Fibroblast of peridontal ligament (primary cell): ENCODE measurements at regions not wholly inside any gene's neighbourhood (a gene's known extent, or its start where the extent isn't known, plus 50 kb on each side); places are given as distances from the start of the nearest gene placed in this dataset.
"Not testable (repeated sequence)": the region's sequence is repeated elsewhere in the genome, so short reads cannot be mapped to it uniquely, and the experiment has no call there.

ENCODE experiments used
- DNase-seq: peaks from one replicate; pipeline ENCODE4 v3.0.0-alpha.2; 2010; ENCODE audit errors: extremely low read depth

- no peak for DNase-seq
These were observed 334.4 kb downstream of the SRGAP2C start for GRCh38 chr1:121519042-121519755.

GRCh38 chr1:121519756-121520286, 335.0 kb downstream of the SRGAP2C start:
- DNase-seq: not testable (repeated sequence)

GRCh38 chr1:121522061-121522759, 337.4 kb downstream of the SRGAP2C start:
- no peak for DNase-seq

GRCh38 chr1:121523112-121523511, 338.3 kb downstream of the SRGAP2C start:
- not testable (repeated sequence) for DNase-seq

- DNase-seq: no peak
These were observed 340.6 kb downstream of the SRGAP2C start for GRCh38 chr1:121525355-121525754.

GRCh38 chr1:121528958-121529357, 344.2 kb downstream of the SRGAP2C start:
- peak; percentile 28 for DNase-seq

- not testable (repeated sequence) for DNase-seq
These were observed 345.3 kb downstream of the SRGAP2C start for GRCh38 chr1:121530026-121530425.

- not testable (repeated sequence) for DNase-seq
These were observed 347.0 kb downstream of the SRGAP2C start for GRCh38 chr1:121531747-121532146.

- DNase-seq: not testable (repeated sequence)
These were observed 353.4 kb downstream of the SRGAP2C start for GRCh38 chr1:121538148-121538547.

- no peak for DNase-seq
These were observed 354.3 kb downstream of the SRGAP2C start for GRCh38 chr1:121538943-121539575.

- not testable (repeated sequence) for DNase-seq
These were observed 359.2 kb downstream of the SRGAP2C start for GRCh38 chr1:121543988-121544387.

GRCh38 chr1:121544500-121544899, 359.7 kb downstream of the SRGAP2C start:
- no peak for DNase-seq

- DNase-seq: not testable (repeated sequence)
These were observed 361.1 kb downstream of the SRGAP2C start for GRCh38 chr1:121545899-121546298.

GRCh38 chr1:121546830-121547591, 362.2 kb downstream of the SRGAP2C start:
- DNase-seq: no peak

- DNase-seq: not testable (repeated sequence)
These were observed 363.0 kb downstream of the SRGAP2C start for GRCh38 chr1:121547726-121548125.

GRCh38 chr1:121550817-121551216, 366.0 kb downstream of the SRGAP2C start:
- not testable (repeated sequence) for DNase-seq

GRCh38 chr1:121551491-121551890, 366.7 kb downstream of the SRGAP2C start:
- DNase-seq: not testable (repeated sequence)

GRCh38 chr1:121556560-121556959, 371.8 kb downstream of the SRGAP2C start:
- DNase-seq: not testable (repeated sequence)

- DNase-seq: not testable (repeated sequence)
These were observed 373.3 kb downstream of the SRGAP2C start for GRCh38 chr1:121558034-121558433.

- peak; percentile 95 for DNase-seq
These were observed 373.7 kb downstream of the SRGAP2C start for GRCh38 chr1:121558514-121558913.

GRCh38 chr1:121566346-121566745, 381.6 kb downstream of the SRGAP2C start:
- peak; percentile 12 for DNase-seq

- DNase-seq: no peak
These were observed 384.7 kb downstream of the SRGAP2C start for GRCh38 chr1:121569428-121569827.
